ENCODE measurements at regions not wholly inside any gene's neighbourhood (a gene's known extent, or its start where the extent isn't known, plus 50 kb on each side); places are given as distances from the start of the nearest gene placed in this dataset.
"Not testable (repeated sequence)": the region's sequence is repeated elsewhere in the genome, so short reads cannot be mapped to it uniquely, and the experiment has no call there.

DNA sequence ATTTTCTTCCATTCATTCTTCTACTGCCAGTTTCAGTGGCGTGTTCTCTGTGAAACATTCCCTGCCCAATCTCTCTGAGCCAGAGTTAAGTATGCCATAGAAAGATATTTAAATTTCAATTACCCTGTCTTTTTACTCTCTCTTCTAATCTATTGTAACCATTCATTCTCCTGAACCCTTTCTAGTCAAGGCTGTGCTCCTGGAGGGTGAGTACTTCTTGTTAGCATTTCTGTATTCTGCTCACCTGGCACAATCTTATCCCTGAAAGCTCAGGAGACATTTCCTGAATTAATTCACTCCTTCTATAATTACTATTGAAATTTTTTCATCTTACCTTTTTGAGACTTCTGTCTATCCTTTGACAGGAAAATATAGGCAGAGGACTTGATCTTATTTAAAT is 271.7 kb downstream of the HGF start:
- H3K27me3 Mint-ChIP-seq = no peaks in the 10 kb centered on the region
- H3K27ac Mint-ChIP-seq = no peak overlapping the region
- no peaks in the 10 kb centered on the region for H3K9me3 Mint-ChIP-seq
- H3K36me3 Mint-ChIP-seq = no peaks in the 10 kb centered on the region
- no peak for DNase-seq
- no peak for ATAC-seq (replicated peaks)
- H3K4me1 Mint-ChIP-seq = no peaks in the 10 kb centered on the region
- no peak overlapping the region for H3K4me3 Mint-ChIP-seq

- no peaks in the 10 kb centered on the region for H3K27me3 Mint-ChIP-seq
- no peak overlapping the region for H3K4me3 Mint-ChIP-seq
- no peak for ATAC-seq (replicated peaks)
- H3K27ac Mint-ChIP-seq = no peak overlapping the region
- no peaks in the 10 kb centered on the region for H3K36me3 Mint-ChIP-seq
- DNase-seq = no peak
- no peaks in the 10 kb centered on the region for H3K4me1 Mint-ChIP-seq
- no peaks in the 10 kb centered on the region for H3K9me3 Mint-ChIP-seq
Observed at GRCh38 chr7:81492910-81493309, 276.9 kb downstream of the HGF start.

DNA sequence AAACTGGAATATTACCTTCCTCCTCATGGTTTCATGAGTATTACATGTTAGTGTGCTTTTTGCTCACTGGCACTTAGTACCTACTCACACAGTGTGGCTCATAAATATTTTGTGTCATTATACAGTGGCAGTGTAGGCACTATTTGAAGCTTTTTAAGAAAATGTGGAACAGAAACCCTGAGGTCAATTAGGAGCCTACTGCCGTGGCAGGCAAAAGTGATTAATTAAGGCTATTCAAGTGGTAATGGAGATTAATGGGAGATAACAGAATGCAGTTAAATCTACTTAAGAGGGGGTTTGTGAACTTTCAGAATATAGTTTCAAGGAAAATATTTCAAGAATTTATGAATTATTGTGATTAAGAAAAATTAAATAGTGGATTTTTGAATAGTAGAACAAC is 277.6 kb downstream of the HGF start:
- H3K9me3 Mint-ChIP-seq = no peaks in the 10 kb centered on the region
- ATAC-seq (replicated peaks) = no peak
- H3K4me3 Mint-ChIP-seq = no peak overlapping the region
- no peaks in the 10 kb centered on the region for H3K36me3 Mint-ChIP-seq
- no peaks in the 10 kb centered on the region for H3K4me1 Mint-ChIP-seq
- no peak for DNase-seq
- H3K27ac Mint-ChIP-seq = no peak overlapping the region
- H3K27me3 Mint-ChIP-seq = no peaks in the 10 kb centered on the region

- H3K27me3 Mint-ChIP-seq = no peaks in the 10 kb centered on the region
- no peak overlapping the region for H3K4me3 Mint-ChIP-seq
- no peaks in the 10 kb centered on the region for H3K36me3 Mint-ChIP-seq
- no peaks in the 10 kb centered on the region for H3K4me1 Mint-ChIP-seq
- H3K9me3 Mint-ChIP-seq = no peaks in the 10 kb centered on the region
- H3K27ac Mint-ChIP-seq = no peak overlapping the region
- no peak for ATAC-seq (replicated peaks)
- DNase-seq = no peak
Observed at GRCh38 chr7:81491573-81491972, 278.3 kb downstream of the HGF start.

DNA sequence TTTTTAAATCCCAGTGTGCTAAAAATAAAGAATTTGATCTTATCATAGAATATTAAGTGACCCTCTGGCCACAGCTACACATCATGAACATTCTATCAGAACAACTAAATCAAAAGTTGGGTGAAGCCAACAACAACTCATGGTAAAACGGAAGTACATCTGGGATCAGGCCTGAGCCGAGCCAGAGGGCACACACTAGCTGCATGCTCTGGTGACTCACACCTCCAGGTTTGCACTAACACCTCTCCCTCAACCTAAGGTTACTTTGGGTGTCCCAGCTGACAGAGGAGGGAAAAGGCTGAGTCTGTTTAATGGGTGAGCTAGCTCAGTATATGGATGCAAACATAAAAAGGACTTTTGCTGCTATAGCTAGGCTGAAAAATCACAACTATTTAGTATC is 281.6 kb downstream of the HGF start:
- DNase-seq (no peak), ATAC-seq (replicated peaks) (no peak)
- Mint-ChIP-seq H3K36me3 (no peaks in the 10 kb centered on the region), H3K4me1 (no peaks in the 10 kb centered on the region), H3K9me3 (no peaks in the 10 kb centered on the region), H3K27me3 (no peaks in the 10 kb centered on the region), H3K27ac (no peak overlapping the region), H3K4me3 (no peak overlapping the region)

- H3K9me3 Mint-ChIP-seq = no peaks in the 10 kb centered on the region
- no peak overlapping the region for H3K4me3 Mint-ChIP-seq
- H3K27ac Mint-ChIP-seq = no peak overlapping the region
- DNase-seq (no peak), ATAC-seq (replicated peaks) (no peak)
- H3K36me3 Mint-ChIP-seq = no peaks in the 10 kb centered on the region
- H3K27me3 Mint-ChIP-seq = no peaks in the 10 kb centered on the region
- H3K4me1 Mint-ChIP-seq = no peaks in the 10 kb centered on the region
Observed at GRCh38 chr7:81487516-81487915, 282.3 kb downstream of the HGF start.

- Mint-ChIP-seq H3K36me3 (no peaks in the 10 kb centered on the region), H3K27ac (no peak overlapping the region), H3K27me3 (no peaks in the 10 kb centered on the region)
Observed at GRCh38 chr7:81484261-81484660, 285.6 kb downstream of the HGF start.

GRCh38 chr7:81482600-81483186 is 287.2 kb downstream of the HGF start:
- DNase-seq (no peak), ATAC-seq (replicated peaks) (peak in 1 of 2 donors; percentile 38)
- Mint-ChIP-seq H3K9me3 (no peaks in the 10 kb centered on the region), H3K4me3 (no peak overlapping the region), H3K4me1 (no peaks in the 10 kb centered on the region), H3K36me3 (no peaks in the 10 kb centered on the region), H3K27me3 (no peaks in the 10 kb centered on the region), H3K27ac (no peak overlapping the region)

More at GRCh38 chr7:81484261-81484660, 285.6 kb downstream of the HGF start:
- ATAC-seq (replicated peaks) (no peak), DNase-seq (no peak)
- no peaks in the 10 kb centered on the region for H3K9me3 Mint-ChIP-seq
- no peak overlapping the region for H3K4me3 Mint-ChIP-seq
- H3K4me1 Mint-ChIP-seq = no peaks in the 10 kb centered on the region

GRCh38 chr7:81478664-81479063 is 291.2 kb downstream of the HGF start:
- no peaks in the 10 kb centered on the region for H3K4me1 Mint-ChIP-seq
- no peak overlapping the region for H3K27ac Mint-ChIP-seq
- no peaks in the 10 kb centered on the region for H3K27me3 Mint-ChIP-seq
- H3K36me3 Mint-ChIP-seq = no peaks in the 10 kb centered on the region
- ATAC-seq (replicated peaks) = no peak
- H3K4me3 Mint-ChIP-seq = no peak overlapping the region
- DNase-seq = no peak
- H3K9me3 Mint-ChIP-seq = no peaks in the 10 kb centered on the region

- H3K9me3 Mint-ChIP-seq; DNase-seq; H3K27me3 Mint-ChIP-seq; H3K4me1 Mint-ChIP-seq; H3K27ac Mint-ChIP-seq; H3K36me3 Mint-ChIP-seq; H3K4me3 Mint-ChIP-seq; ATAC-seq (replicated peaks): not testable (repeated sequence)
Observed at GRCh38 chr7:81478201-81478600, 291.6 kb downstream of the HGF start.

- no peak overlapping the region for H3K27ac Mint-ChIP-seq
- no peaks in the 10 kb centered on the region for H3K4me1 Mint-ChIP-seq
- H3K27me3 Mint-ChIP-seq = peaks cover 0 to 6% of the 10 kb centered on the region in 2 donors
- ATAC-seq (replicated peaks) (no peak), DNase-seq (no peak)
- no peaks in the 10 kb centered on the region for H3K9me3 Mint-ChIP-seq
- no peak overlapping the region for H3K4me3 Mint-ChIP-seq
- H3K36me3 Mint-ChIP-seq = no peaks in the 10 kb centered on the region
Observed at GRCh38 chr7:81473236-81473635, 296.6 kb downstream of the HGF start.

DNA sequence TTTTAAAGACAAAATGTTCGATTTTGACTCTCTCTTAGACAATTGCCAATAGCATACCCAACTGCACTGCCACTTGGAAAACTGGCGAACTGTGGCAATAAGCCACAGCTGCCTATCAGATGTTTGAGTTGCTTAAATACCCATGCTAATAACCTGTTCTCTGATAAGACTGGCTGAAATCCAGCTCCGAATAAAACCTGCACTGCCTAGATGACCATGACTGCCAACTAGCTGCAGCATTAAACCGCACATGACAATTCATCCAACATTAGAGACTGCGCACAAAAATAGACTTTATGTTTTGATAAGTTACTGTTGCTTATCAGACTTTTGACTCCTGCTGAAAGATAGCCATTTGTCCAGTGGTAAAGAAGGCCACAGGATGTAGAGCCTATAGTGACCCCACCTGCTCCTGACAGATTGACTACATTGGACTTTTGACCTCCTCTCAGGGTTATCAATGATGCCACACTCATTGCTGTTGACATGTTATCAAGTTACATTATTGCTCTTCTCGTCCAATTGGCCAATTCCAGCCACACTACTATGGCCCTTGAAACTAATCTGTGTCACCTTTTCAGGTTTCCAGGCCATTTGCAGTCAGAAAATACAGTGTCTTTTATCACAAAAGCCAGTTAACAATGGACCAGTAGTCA is 299.0 kb downstream of the HGF start:
- Mint-ChIP-seq H3K9me3 (no peaks in the 10 kb centered on the region), H3K36me3 (no peaks in the 10 kb centered on the region), H3K4me3 (no peak overlapping the region)

DNA sequence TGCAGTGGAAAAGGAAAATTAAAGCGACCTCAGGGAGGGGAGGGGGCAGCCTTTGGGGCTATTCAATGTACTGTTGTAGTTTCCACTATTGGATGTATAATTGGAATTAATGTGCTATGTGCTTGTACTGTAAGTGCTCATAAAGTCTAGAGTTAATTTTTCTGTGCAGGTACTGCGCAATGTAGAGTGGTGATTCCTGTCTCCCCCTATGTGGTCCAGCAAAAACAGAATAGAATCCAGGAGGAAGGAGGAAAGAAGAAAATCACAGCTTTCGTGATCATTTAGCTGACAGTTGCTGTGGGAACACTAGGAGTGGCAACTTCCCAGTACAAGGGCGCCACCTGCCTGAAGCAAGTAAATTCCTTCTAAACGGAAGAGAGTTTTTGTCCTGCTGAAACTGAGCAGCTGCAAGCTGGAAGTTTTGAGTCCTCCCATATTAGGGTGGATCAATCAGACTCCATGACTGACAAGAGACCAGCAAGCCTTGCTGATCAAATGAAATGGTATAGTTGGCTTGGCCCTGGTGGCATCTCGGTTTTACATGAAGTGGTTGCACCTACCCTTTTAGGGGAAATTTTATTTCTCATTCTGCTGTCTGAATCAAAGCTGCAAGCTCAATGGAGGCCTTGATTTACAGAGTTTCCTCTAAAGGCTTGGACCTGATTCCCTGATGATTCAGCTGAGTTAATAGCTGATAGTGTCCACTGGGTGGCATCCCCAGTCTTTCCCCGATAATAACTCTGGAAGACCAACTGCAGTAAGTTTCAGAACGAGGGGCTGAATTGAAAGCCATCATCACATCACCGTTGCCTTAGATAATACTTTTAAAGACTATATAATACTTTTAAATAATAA is 299.8 kb downstream of the HGF start:
- DNase-seq (no peak), ATAC-seq (replicated peaks) (peak; percentile 61 to 66)
- no peaks in the 10 kb centered on the region for H3K4me1 Mint-ChIP-seq
- H3K36me3 Mint-ChIP-seq = no peaks in the 10 kb centered on the region
- H3K4me3 Mint-ChIP-seq = no peak overlapping the region
- H3K27ac Mint-ChIP-seq = no peak overlapping the region
- H3K27me3 Mint-ChIP-seq = peaks cover 0 to 6% of the 10 kb centered on the region in 2 donors
- H3K9me3 Mint-ChIP-seq = no peaks in the 10 kb centered on the region

More for the DNA sequence above, 299.0 kb downstream of the HGF start:
- no peak overlapping the region for H3K27ac Mint-ChIP-seq
- H3K4me1 Mint-ChIP-seq = no peaks in the 10 kb centered on the region
- ATAC-seq (replicated peaks) (no peak), DNase-seq (no peak)
- peaks cover 0 to 6% of the 10 kb centered on the region in 2 donors for H3K27me3 Mint-ChIP-seq

DNA sequence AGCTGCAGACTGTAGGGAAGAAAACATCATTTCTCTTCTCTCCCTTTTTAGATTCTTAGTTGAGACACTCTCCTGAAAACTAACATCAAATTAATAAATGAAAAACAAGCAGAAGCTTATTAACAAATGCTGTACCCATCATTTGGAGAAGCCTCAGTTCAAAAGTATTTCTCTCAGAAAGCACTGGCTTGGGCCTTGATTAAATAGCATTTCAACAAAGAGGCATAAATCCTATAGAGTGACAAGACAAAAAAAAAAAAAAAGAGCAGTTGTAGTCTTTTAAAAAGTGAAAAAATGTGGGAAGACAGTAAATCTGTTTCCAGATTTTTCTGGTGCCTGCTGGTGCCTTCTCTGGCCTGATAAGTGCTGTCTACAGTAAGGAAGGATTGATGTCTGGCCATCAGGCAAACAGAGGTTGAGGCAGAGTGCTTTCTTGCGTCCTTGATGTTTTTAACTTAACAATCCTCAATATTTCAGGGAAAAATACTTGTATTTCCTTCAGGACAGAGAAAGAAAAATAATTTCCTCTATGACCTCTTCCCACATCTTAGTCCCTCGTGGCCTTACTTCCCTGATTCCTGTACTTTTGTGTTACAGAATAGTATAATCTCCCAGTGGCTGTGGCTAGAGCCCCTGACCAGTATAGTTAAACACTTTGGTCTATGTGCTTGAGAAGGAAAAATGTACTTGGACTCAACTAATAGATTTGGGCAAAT is 300.5 kb downstream of the HGF start:
- DNase-seq = no peak
- Mint-ChIP-seq H3K27me3 (peaks cover 0 to 6% of the 10 kb centered on the region in 2 donors), H3K4me3 (no peak overlapping the region), H3K27ac (no peak overlapping the region), H3K9me3 (no peaks in the 10 kb centered on the region), H3K36me3 (no peaks in the 10 kb centered on the region), H3K4me1 (no peaks in the 10 kb centered on the region)
- no peak for ATAC-seq (replicated peaks)
